Body of pancreas (tissue), 4 donors: ENCODE measurements at regions not wholly inside any gene's neighbourhood (a gene's known extent, or its start where the extent isn't known, plus 50 kb on each side); places are given as distances from the start of the nearest gene placed in this dataset.

Experiments used
- POLR2A ChIP-seq, 3 donors: fragments of 450-650 bp; IDR thresholded peaks; one replicate each; pipeline ENCODE4 v1.6.1; 2016; ENCODE audit warnings: antibody characterized with exemption in 3 of 3, mild to moderate bottlenecking in 2 of 3
- TF ChIP-seq, protein P1 (sequence below), 7 experiments: fragments of 450-650 bp in 4 of 7; fragments of 200-600 bp in 3 of 7; sonication (generic) in 3 of 7; IDR thresholded peaks; one replicate each; pipeline ENCODE4 v1.5.1; 2016 to 2019; ENCODE audit warnings: antibody characterized with exemption in 7 of 7

DNA sequence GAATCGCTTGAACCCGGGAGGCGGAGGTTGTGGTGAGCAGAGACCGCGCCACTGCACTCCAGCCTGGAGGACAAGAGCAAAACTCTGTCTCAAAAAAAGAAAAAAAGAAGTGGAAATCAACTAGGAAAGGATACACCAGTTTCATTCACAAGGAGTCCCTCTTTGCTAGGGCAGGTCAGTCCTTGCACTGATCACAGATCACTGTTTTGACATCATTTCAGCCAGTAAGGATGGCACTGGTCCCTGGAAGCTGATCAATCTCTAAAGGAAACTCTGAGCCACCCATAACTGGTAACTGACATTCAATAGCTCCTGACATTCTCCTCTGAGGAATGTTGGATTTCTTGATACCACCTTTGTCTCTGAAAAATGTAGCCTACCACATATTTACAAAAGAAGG is 243.1 kb upstream of the SLC35B3 start:
- TF ChIP-seq, protein P1, sequence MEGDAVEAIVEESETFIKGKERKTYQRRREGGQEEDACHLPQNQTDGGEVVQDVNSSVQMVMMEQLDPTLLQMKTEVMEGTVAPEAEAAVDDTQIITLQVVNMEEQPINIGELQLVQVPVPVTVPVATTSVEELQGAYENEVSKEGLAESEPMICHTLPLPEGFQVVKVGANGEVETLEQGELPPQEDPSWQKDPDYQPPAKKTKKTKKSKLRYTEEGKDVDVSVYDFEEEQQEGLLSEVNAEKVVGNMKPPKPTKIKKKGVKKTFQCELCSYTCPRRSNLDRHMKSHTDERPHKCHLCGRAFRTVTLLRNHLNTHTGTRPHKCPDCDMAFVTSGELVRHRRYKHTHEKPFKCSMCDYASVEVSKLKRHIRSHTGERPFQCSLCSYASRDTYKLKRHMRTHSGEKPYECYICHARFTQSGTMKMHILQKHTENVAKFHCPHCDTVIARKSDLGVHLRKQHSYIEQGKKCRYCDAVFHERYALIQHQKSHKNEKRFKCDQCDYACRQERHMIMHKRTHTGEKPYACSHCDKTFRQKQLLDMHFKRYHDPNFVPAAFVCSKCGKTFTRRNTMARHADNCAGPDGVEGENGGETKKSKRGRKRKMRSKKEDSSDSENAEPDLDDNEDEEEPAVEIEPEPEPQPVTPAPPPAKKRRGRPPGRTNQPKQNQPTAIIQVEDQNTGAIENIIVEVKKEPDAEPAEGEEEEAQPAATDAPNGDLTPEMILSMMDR (IDR thresholded peaks at IDR 0.05), result no peak
- TF ChIP-seq POLR2A (IDR thresholded peaks at IDR 0.05), result no peak
